Trophoblast cell (in vitro differentiated cells and primary cell): ENCODE measurements at regions not wholly inside any gene's neighbourhood (a gene's known extent, or its start where the extent isn't known, plus 50 kb on each side); places are given as distances from the start of the nearest gene placed in this dataset.

ENCODE experiments used
- DNase-seq, 2 donors: peaks; one replicate each; pipeline ENCODE4 v3.0.0-alpha.2; 2016
- H2AFZ ChIP-seq: 2 replicates; pipeline ENCODE4 v1.6.1; 2013; ENCODE audit warnings: low read length, moderate library complexity, mild to moderate bottlenecking; ENCODE audit not compliant: insufficient read depth, poor library complexity
- H2AK5ac ChIP-seq: 2 replicates; pipeline ENCODE4 v1.6.1; 2013; ENCODE audit warnings: mild to moderate bottlenecking, low read length
- H2BK120ac ChIP-seq: 2 replicates; pipeline ENCODE4 v1.6.1; 2013; ENCODE audit warnings: low read length, mild to moderate bottlenecking, moderate library complexity; ENCODE audit not compliant: insufficient read depth, poor library complexity
- H2BK12ac ChIP-seq: 2 replicates; pipeline ENCODE4 v1.6.1; 2013; ENCODE audit warnings: mild to moderate bottlenecking, low read length, moderate library complexity
- H2BK5ac ChIP-seq: 2 replicates; pipeline ENCODE4 v1.6.1; 2013; ENCODE audit warnings: low read length, low read depth, moderate library complexity, mild to moderate bottlenecking; ENCODE audit not compliant: poor library complexity
- H3K14ac ChIP-seq: 2 replicates; pipeline ENCODE4 v1.6.1; 2013; ENCODE audit warnings: mild to moderate bottlenecking, low read length
- H3K18ac ChIP-seq: 2 replicates; pipeline ENCODE4 v1.6.1; 2013; ENCODE audit warnings: mild to moderate bottlenecking, low read length
- H3K23ac ChIP-seq: 2 replicates; pipeline ENCODE4 v1.6.1; 2013; ENCODE audit warnings: low read length
- H3K27ac ChIP-seq: 2 replicates; pipeline ENCODE4 v1.5.1; 2013; ENCODE audit warnings: low read depth, mild to moderate bottlenecking, inconsistent platforms, low read length, moderate library complexity
- H3K27me3 ChIP-seq: 2 replicates; pipeline ENCODE4 v1.6.1; 2013; ENCODE audit warnings: inconsistent platforms, mild to moderate bottlenecking, low read length, moderate library complexity; ENCODE audit not compliant: insufficient read depth
- H3K36me3 ChIP-seq, 2 experiments: 1 replicate in 1 of 2; 2 replicates in 1 of 2; pipeline ENCODE4 v1.6.1; 2013; ENCODE audit warnings: low read length in 2 of 2, mild to moderate bottlenecking in 2 of 2, moderate library complexity in 1 of 2; ENCODE audit not compliant: insufficient read depth in 2 of 2, control insufficient read depth in 1 of 2
- H3K4ac ChIP-seq: 2 replicates; pipeline ENCODE4 v1.6.1; 2013; ENCODE audit warnings: low read depth, mild to moderate bottlenecking, low read length, moderate library complexity
- H3K4me1 ChIP-seq, 2 experiments: 1 replicate in 1 of 2; 2 replicates in 1 of 2; pipeline ENCODE4 v1.6.1; 2013; ENCODE audit warnings: low read length in 2 of 2, mild to moderate bottlenecking in 2 of 2, moderate library complexity in 1 of 2; ENCODE audit not compliant: insufficient read depth in 2 of 2, control insufficient read depth in 1 of 2
- H3K4me2 ChIP-seq: 2 replicates; pipeline ENCODE4 v1.6.1; 2013; ENCODE audit warnings: inconsistent platforms, mild to moderate bottlenecking, low read length, moderate library complexity
- H3K4me3 ChIP-seq: 2 replicates; pipeline ENCODE4 v1.5.1; 2013; ENCODE audit warnings: mild to moderate bottlenecking, low read depth, low read length, inconsistent platforms
- H3K79me1 ChIP-seq: one replicate; pipeline ENCODE4 v1.6.1; 2013; ENCODE audit warnings: low read length
- H3K79me2 ChIP-seq: 2 replicates; pipeline ENCODE4 v1.6.1; 2013; ENCODE audit warnings: low read length, mild to moderate bottlenecking; ENCODE audit not compliant: control insufficient read depth, insufficient read depth, poor library complexity
- H3K9ac ChIP-seq: 2 replicates; pipeline ENCODE4 v1.6.1; 2013; ENCODE audit warnings: mild to moderate bottlenecking, low read length
- H3K9me3 ChIP-seq: 2 replicates; pipeline ENCODE4 v1.6.1; 2013; ENCODE audit warnings: low read depth, mild to moderate bottlenecking, control low read depth, inconsistent platforms, low read length; ENCODE audit not compliant: insufficient read depth
- H4K12ac ChIP-seq: 2 replicates; pipeline ENCODE4 v1.6.1; 2013; ENCODE audit warnings: low read depth, mild to moderate bottlenecking, low read length, moderate library complexity
- H4K8ac ChIP-seq: 2 replicates; pipeline ENCODE4 v1.6.1; 2013; ENCODE audit warnings: low read depth, mild to moderate bottlenecking, low read length, moderate library complexity
- H4K91ac ChIP-seq: one replicate; pipeline ENCODE4 v1.6.1; 2013; ENCODE audit warnings: low read depth, mild to moderate bottlenecking, low read length, moderate library complexity
- WGBS: extraction: QIAGEN DNeasy Blood & Tissue Kit; methylation state at CpG from one replicate; pipeline ENCODE4 v1.1.7; 2013; ENCODE audit warnings: missing lambda C conversion rate; ENCODE audit not compliant: insufficient read length, insufficient coverage; ENCODE audit errors: extremely low coverage; 5-methylcytosine and 5-hydroxymethylcytosine counted together

- Histone ChIP-seq H3K4ac (no peak overlapping the region), H3K4me2 (no peak overlapping the region), H2BK120ac (no peak overlapping the region), H3K23ac (no peak overlapping the region), H4K91ac (no peak overlapping the region), H3K9me3 (no peaks in the 10 kb centered on the region), H3K27ac (no peak overlapping the region), H3K4me3 (no peak overlapping the region), H4K8ac (no peak overlapping the region), H3K14ac (no peak overlapping the region), H3K4me1 (peaks cover 4 to 11% of the 10 kb centered on the region in 2 experiments), H3K79me1 (no peaks in the 10 kb centered on the region), H2BK12ac (no peak overlapping the region), H4K12ac (no peak overlapping the region), H3K27me3 (no peaks in the 10 kb centered on the region), H2BK5ac (no peak overlapping the region), H2AK5ac (no peak overlapping the region), H3K36me3 (no peaks in the 10 kb centered on the region), H3K9ac (no peak overlapping the region), H3K79me2 (peaks cover 3% of the 10 kb centered on the region), H2AFZ (no peak overlapping the region), H3K18ac (no peak overlapping the region)
- no peak for DNase-seq
- WGBS = no CpG with 5 or more reads among the region's 6 CpGs
Observed at GRCh38 chr11:119791701-119792151, 62.7 kb upstream of the NECTIN1 start.

- WGBS = no CpG with 5 or more reads among the region's 6 CpGs
- H2BK12ac ChIP-seq = no peak overlapping the region
Observed at GRCh38 chr11:119791047-119791446, 62.0 kb upstream of the NECTIN1 start.

GRCh38 chr11:119790476-119790875, 61.5 kb upstream of the NECTIN1 start:
- Histone ChIP-seq H3K27ac (no peak overlapping the region), H2AFZ (no peak overlapping the region), H3K4ac (no peak overlapping the region), H3K4me2 (no peak overlapping the region), H3K18ac (no peak overlapping the region), H3K27me3 (no peaks in the 10 kb centered on the region), H3K23ac (no peak overlapping the region), H4K91ac (no peak overlapping the region), H4K8ac (no peak overlapping the region), H2BK5ac (no peak overlapping the region), H3K4me3 (no peak overlapping the region), H3K4me1 (peaks cover 2 to 8% of the 10 kb centered on the region in 2 experiments), H3K36me3 (no peaks in the 10 kb centered on the region), H2AK5ac (no peak overlapping the region), H3K14ac (no peak overlapping the region), H2BK12ac (no peak overlapping the region), H3K79me2 (peaks cover 3% of the 10 kb centered on the region), H3K9me3 (no peaks in the 10 kb centered on the region), H4K12ac (no peak overlapping the region), H3K9ac (no peak overlapping the region), H3K79me1 (no peaks in the 10 kb centered on the region), H2BK120ac (no peak overlapping the region)
- DNase-seq = no peak
- no CpG with 5 or more reads among the region's 9 CpGs for WGBS

More at GRCh38 chr11:119791047-119791446, 62.0 kb upstream of the NECTIN1 start:
- Histone ChIP-seq H2AK5ac (no peak overlapping the region), H4K12ac (no peak overlapping the region), H3K9me3 (no peaks in the 10 kb centered on the region), H3K23ac (no peak overlapping the region), H2AFZ (no peak overlapping the region), H3K79me2 (peaks cover 3% of the 10 kb centered on the region), H3K4me1 (peaks cover 4 to 11% of the 10 kb centered on the region in 2 experiments), H3K9ac (no peak overlapping the region), H3K36me3 (no peaks in the 10 kb centered on the region), H3K4ac (no peak overlapping the region), H3K27ac (no peak overlapping the region), H3K4me3 (no peak overlapping the region), H2BK120ac (no peak overlapping the region), H2BK5ac (no peak overlapping the region), H3K27me3 (no peaks in the 10 kb centered on the region), H3K14ac (no peak overlapping the region), H3K18ac (no peak overlapping the region), H4K8ac (no peak overlapping the region), H3K79me1 (no peaks in the 10 kb centered on the region), H3K4me2 (no peak overlapping the region), H4K91ac (no peak overlapping the region)
- DNase-seq = no peak

- no peak overlapping the region for H4K91ac ChIP-seq
- H2AFZ ChIP-seq = no peak overlapping the region
- no peak overlapping the region for H3K4ac ChIP-seq
- no peak overlapping the region for H4K8ac ChIP-seq
- no peak overlapping the region for H3K4me3 ChIP-seq
- no peaks in the 10 kb centered on the region for H3K9me3 ChIP-seq
- H3K23ac ChIP-seq = no peak overlapping the region
- DNase-seq = no peak
- no peak overlapping the region for H3K9ac ChIP-seq
- H2AK5ac ChIP-seq = no peak overlapping the region
- H3K36me3 ChIP-seq = no peaks in the 10 kb centered on the region
- H4K12ac ChIP-seq = no peak overlapping the region
- H3K27ac ChIP-seq = no peak overlapping the region
- H3K18ac ChIP-seq = no peak overlapping the region
- WGBS = no CpG with 5 or more reads among the region's 11 CpGs
- H3K4me1 ChIP-seq = peaks cover 0 to 4% of the 10 kb centered on the region in 2 experiments
- no peaks in the 10 kb centered on the region for H3K79me1 ChIP-seq
- no peak overlapping the region for H2BK12ac ChIP-seq
- no peak overlapping the region for H3K14ac ChIP-seq
- peaks cover 3% of the 10 kb centered on the region for H3K79me2 ChIP-seq
- no peak overlapping the region for H2BK5ac ChIP-seq
- H2BK120ac ChIP-seq = no peak overlapping the region
- no peaks in the 10 kb centered on the region for H3K27me3 ChIP-seq
- H3K4me2 ChIP-seq = no peak overlapping the region
Observed at GRCh38 chr11:119789766-119790407, 60.9 kb upstream of the NECTIN1 start.
